OCI-LY3 (cell line): ENCODE measurements at regions not wholly inside any gene's neighbourhood (a gene's known extent, or its start where the extent isn't known, plus 50 kb on each side); places are given as distances from the start of the nearest gene placed in this dataset.

ENCODE experiments used
- CTCF ChIP-seq: fragments of 200-600, 300-600 bp; sonication (generic); IDR thresholded peaks from 2 replicates; pipeline ENCODE4 v1.5.1; 2014; ENCODE audit warnings: antibody characterized with exemption, low read length, low read depth
- EZH2phosphoT487 ChIP-seq: fragments of 200-600 bp; shearing (Covaris generic); IDR thresholded peaks from 2 replicates; pipeline ENCODE4 v1.6.1; 2018; ENCODE audit warnings: antibody characterized with exemption, mixed run types, low read depth

GRCh38 chr14:85093631-85094330 is 436.2 kb upstream of the FLRT2 start:
- no peak for TF ChIP-seq CTCF
- TF ChIP-seq EZH2phosphoT487: no peak
